Gastroesophageal sphincter (tissue), 4 donors: ENCODE measurements at regions not wholly inside any gene's neighbourhood (a gene's known extent, or its start where the extent isn't known, plus 50 kb on each side); places are given as distances from the start of the nearest gene placed in this dataset.

Experiments used
- ATAC-seq: fragments of 150-250 bp; one replicate; pipeline ENCODE4 v1.9.1; 2016; ENCODE audit warnings: mild to moderate bottlenecking, moderate library complexity
- H3K27ac ChIP-seq, 4 donors: fragments of 200-600 bp; sonication (generic) in 3 of 4; 1 replicate in 3 of 4; 2 replicates in 1 of 4; pipeline ENCODE4 v1.5.1; 2016 to 2019
- H3K27me3 ChIP-seq: fragments of 200-600 bp; sonication (generic); one replicate; pipeline ENCODE4 v1.5.1; 2019
- H3K36me3 ChIP-seq, 2 donors: fragments of 200-600 bp; sonication (generic); one replicate each; pipeline ENCODE4 v1.5.1; 2019; ENCODE audit warnings: control low read depth in 1 of 2
- H3K4me1 ChIP-seq, 3 donors: fragments of 200-600 bp; sonication (generic); 1 replicate in 2 of 3; 2 replicates in 1 of 3; pipeline ENCODE4 v1.5.1; 2016 to 2019; ENCODE audit warnings: control low read depth in 2 of 3
- H3K4me3 ChIP-seq, 2 donors: fragments of 200-600 bp; sonication (generic); one replicate each; pipeline ENCODE4 v1.5.1; 2019; ENCODE audit warnings: mild to moderate bottlenecking in 1 of 2, moderate library complexity in 1 of 2
- H3K9me3 ChIP-seq, 3 donors: fragments of 200-600 bp; sonication (generic); one replicate each; pipeline ENCODE4 v1.5.1; 2017 to 2019; ENCODE audit warnings: control low read depth in 2 of 3
- EP300 ChIP-seq: sonication (generic); formaldehyde crosslinking; IDR thresholded peaks from one replicate; pipeline ENCODE4 v1.6.1; 2017; ENCODE audit warnings: antibody characterized with exemption, mild to moderate bottlenecking
- POLR2A ChIP-seq, 2 donors: fragments of 450-650 bp; IDR thresholded peaks; one replicate each; pipeline ENCODE4 v1.6.1; 2017; ENCODE audit warnings: antibody characterized with exemption in 2 of 2, mild to moderate bottlenecking in 2 of 2, moderate library complexity in 1 of 2
- POLR2AphosphoS5 ChIP-seq: sonication (generic); formaldehyde crosslinking; IDR thresholded peaks from one replicate; pipeline ENCODE4 v1.6.1; 2017; ENCODE audit warnings: antibody characterized with exemption
- WGBS, 2 donors: methylation state at CpG; one replicate each; pipeline ENCODE4 v1.1.5; 2018; ENCODE audit warnings: low coverage in 1 of 2; 5-methylcytosine and 5-hydroxymethylcytosine counted together
- TF ChIP-seq, protein P1 (sequence below), 4 experiments: fragments of 200-600 bp in 2 of 4; fragments of 450-650 bp in 2 of 4; sonication (generic) in 1 of 4; IDR thresholded peaks; one replicate each; pipeline ENCODE4 v1.5.1; 2017 to 2019; ENCODE audit warnings: antibody characterized with exemption in 4 of 4, mild to moderate bottlenecking in 2 of 4, moderate library complexity in 2 of 4

DNA sequence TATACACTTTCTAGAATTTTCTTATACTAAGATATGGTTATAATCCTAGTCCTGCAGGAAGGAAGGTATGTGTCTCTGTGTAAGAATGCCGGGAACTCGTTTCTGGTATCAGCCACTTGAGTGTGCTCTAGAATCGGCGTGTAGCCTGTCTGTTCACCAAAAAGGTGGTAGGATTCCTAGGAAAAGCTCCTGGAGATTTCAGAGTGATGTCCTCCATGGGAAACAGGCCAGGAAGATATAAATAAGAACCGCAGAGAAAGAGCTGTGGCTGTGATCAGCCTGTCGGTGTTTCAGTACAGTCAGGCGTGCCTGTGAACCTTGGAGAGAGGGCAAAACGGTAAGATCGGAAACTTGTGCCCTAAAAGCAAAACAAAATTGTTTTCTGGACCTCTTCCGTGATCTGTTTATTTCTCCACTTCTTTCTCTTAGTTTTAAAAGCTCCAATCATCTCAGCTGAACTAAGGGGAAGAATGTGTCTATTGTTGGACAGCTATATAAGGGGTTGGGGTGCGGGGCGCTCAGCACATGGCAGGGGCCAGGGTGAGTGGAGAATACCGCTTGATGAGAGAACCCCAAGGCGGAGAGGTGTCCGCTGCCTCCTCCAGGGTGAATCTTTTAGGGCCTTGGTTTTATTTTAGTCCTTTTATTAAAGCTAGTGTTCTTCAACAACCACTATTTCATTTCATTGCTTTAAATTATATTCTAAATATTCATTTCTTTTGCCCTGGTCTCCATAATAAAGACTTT, 303.8 kb upstream of the TENM3 start:
- Histone ChIP-seq H3K4me3 (no peak overlapping the region), H3K27ac (no peak overlapping the region), H3K4me1 (no peaks in the 10 kb centered on the region), H3K36me3 (no peaks in the 10 kb centered on the region), H3K9me3 (no peaks in the 10 kb centered on the region), H3K27me3 (no peaks in the 10 kb centered on the region)
- ATAC-seq: no peak
- TF ChIP-seq, protein P1, sequence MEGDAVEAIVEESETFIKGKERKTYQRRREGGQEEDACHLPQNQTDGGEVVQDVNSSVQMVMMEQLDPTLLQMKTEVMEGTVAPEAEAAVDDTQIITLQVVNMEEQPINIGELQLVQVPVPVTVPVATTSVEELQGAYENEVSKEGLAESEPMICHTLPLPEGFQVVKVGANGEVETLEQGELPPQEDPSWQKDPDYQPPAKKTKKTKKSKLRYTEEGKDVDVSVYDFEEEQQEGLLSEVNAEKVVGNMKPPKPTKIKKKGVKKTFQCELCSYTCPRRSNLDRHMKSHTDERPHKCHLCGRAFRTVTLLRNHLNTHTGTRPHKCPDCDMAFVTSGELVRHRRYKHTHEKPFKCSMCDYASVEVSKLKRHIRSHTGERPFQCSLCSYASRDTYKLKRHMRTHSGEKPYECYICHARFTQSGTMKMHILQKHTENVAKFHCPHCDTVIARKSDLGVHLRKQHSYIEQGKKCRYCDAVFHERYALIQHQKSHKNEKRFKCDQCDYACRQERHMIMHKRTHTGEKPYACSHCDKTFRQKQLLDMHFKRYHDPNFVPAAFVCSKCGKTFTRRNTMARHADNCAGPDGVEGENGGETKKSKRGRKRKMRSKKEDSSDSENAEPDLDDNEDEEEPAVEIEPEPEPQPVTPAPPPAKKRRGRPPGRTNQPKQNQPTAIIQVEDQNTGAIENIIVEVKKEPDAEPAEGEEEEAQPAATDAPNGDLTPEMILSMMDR (IDR thresholded peaks at IDR 0.05): peak in 1 of 4 experiments; percentile 34
- no peak for TF ChIP-seq POLR2AphosphoS5
- 46% methylated on average over 15 of the region's 15 CpGs for WGBS, 2 donors

- ATAC-seq: no peak
- Histone ChIP-seq H3K36me3 (no peaks in the 10 kb centered on the region), H3K27ac (no peak overlapping the region), H3K4me1 (no peaks in the 10 kb centered on the region), H3K4me3 (no peak overlapping the region), H3K9me3 (no peaks in the 10 kb centered on the region), H3K27me3 (no peaks in the 10 kb centered on the region)
- WGBS, 2 donors: 81 to 87% methylated on average over 4 to 8 of the region's 8 CpGs
- TF ChIP-seq EP300 (no peak), POLR2AphosphoS5 (no peak), POLR2A (IDR thresholded peaks at IDR 0.05) (no peak)
- TF ChIP-seq, protein P1 (IDR thresholded peaks at IDR 0.05): no peak
Observed at GRCh38 chr4:181944527-181944926, 298.7 kb upstream of the TENM3 start.

GRCh38 chr4:181946902-181947301, 296.3 kb upstream of the TENM3 start:
- TF ChIP-seq POLR2AphosphoS5 (no peak), POLR2A (IDR thresholded peaks at IDR 0.05) (no peak), EP300 (no peak)
- TF ChIP-seq, protein P1 (IDR thresholded peaks at IDR 0.05): no peak
- H3K27me3 ChIP-seq: no peaks in the 10 kb centered on the region
- WGBS, 2 donors: 79 to 81% methylated on average over 4 of the region's 4 CpGs
- H3K4me1 ChIP-seq: no peaks in the 10 kb centered on the region
- no peak overlapping the region for H3K27ac ChIP-seq
- no peaks in the 10 kb centered on the region for H3K36me3 ChIP-seq
- no peak for ATAC-seq
- H3K9me3 ChIP-seq: no peaks in the 10 kb centered on the region
- H3K4me3 ChIP-seq: no peak overlapping the region

- 44 to 62% methylated on average over 2 to 3 of the region's 3 CpGs for WGBS, 2 donors
- Histone ChIP-seq H3K4me1 (no peaks in the 10 kb centered on the region), H3K27me3 (no peaks in the 10 kb centered on the region), H3K27ac (no peak overlapping the region), H3K9me3 (no peaks in the 10 kb centered on the region), H3K4me3 (no peak overlapping the region), H3K36me3 (no peaks in the 10 kb centered on the region)
- no peak for ATAC-seq
- TF ChIP-seq, protein P1 (IDR thresholded peaks at IDR 0.05): no peak
- TF ChIP-seq POLR2AphosphoS5 (no peak), EP300 (no peak), POLR2A (IDR thresholded peaks at IDR 0.05) (no peak)
Observed at GRCh38 chr4:181948839-181949382, 294.3 kb upstream of the TENM3 start.

DNA sequence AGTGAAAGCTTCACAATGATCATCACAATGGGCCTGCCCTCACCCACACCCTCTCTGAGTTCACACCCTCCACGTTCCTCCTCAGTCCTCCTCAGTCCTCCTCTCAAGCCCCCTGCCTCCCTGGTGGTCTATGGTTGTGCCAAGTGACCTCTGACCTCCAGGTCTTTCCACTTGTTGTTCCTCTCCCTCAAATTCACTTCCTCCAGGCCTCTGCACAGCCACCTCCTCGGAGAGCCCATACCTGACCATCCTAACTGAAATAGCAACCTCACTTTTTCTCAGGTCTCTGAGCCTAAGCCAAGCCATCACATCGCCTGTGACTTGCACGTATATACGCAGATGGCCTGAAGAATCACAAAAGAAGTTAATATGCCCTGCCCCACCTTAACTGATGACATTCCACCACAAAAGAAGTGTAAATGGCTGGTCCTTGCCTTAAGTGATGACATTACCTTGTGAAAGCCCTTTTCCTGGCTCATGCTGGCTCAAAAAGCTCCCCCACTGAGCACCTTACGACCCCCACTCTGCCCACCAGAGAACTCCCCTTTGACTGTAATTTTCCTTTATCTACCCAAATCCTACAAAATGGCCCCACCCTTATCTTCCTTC, 293.4 kb upstream of the TENM3 start:
- TF ChIP-seq POLR2AphosphoS5 (no peak), POLR2A (IDR thresholded peaks at IDR 0.05) (no peak), EP300 (no peak)
- TF ChIP-seq, protein P1 (IDR thresholded peaks at IDR 0.05): no peak
- no peak overlapping the region for H3K4me3 ChIP-seq
- no peak for ATAC-seq
- H3K9me3 ChIP-seq: no peaks in the 10 kb centered on the region
- H3K27ac ChIP-seq: no peak overlapping the region
- H3K36me3 ChIP-seq: no peaks in the 10 kb centered on the region
- 53 to 66% methylated on average over 4 to 5 of the region's 6 CpGs for WGBS, 2 donors
- no peaks in the 10 kb centered on the region for H3K27me3 ChIP-seq
- no peaks in the 10 kb centered on the region for H3K4me1 ChIP-seq
